ENCODE measurements at regions not wholly inside any gene's neighbourhood (a gene's known extent, or its start where the extent isn't known, plus 50 kb on each side); places are given as distances from the start of the nearest gene placed in this dataset.

DNA sequence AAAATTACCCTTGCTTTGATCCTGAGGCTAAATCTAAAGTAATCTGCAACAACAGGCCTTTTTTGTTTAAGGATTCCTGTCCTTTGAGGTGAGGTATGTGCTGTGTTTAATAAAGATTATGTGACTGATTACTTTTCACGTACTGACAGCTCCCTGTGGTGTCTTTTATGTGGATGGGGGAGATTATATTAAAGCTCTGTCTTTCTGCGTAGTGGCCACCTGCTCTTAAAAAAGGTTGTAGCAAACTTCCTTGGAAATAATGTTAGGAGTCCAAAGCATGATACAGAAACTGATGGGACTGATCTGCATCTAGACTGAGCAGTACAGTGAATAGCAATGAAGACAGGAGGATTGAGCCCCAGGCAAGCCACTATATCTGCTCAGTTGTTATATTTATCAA is 453.0 kb upstream of the GOLIM4 start:
- Histone ChIP-seq H3K27ac (no peak overlapping the region), H3K36me3 (ENCODE audit: low read depth) (no peaks in the 10 kb centered on the region), H4K20me1 (ENCODE audit: insufficient read depth) (no peaks in the 10 kb centered on the region), H3K79me2 (ENCODE audit: insufficient read depth) (no peaks in the 10 kb centered on the region), H3K27me3 (replicated peaks; ENCODE audit: insufficient read depth) (no peaks in the 10 kb centered on the region), H3K9me2 (ENCODE audit: insufficient read depth) (no peaks in the 10 kb centered on the region), H3K9ac (no peak overlapping the region), H3F3A (ENCODE audit: insufficient read depth) (no peaks in the 10 kb centered on the region), H3K4me3 (no peak overlapping the region), H3K4me1 (ENCODE audit: insufficient read depth) (no peaks in the 10 kb centered on the region), H2AFZ (no peak overlapping the region), H3K4me2 (ENCODE audit: unreplicated experiment) (no peak overlapping the region), H3K9me3 (ENCODE audit: low read depth) (no peaks in the 10 kb centered on the region)
- in situ Hi-C loops (cut with MboI): no loop called here
- no peak for TF ChIP-seq EZH2phosphoT487 (IDR thresholded peaks at IDR 0.05; ENCODE audit: insufficient read depth, low read depth)
- 18 to 32% methylated on average over 2 of the region's 2 CpGs for WGBS, 2 experiments (ENCODE audit: low coverage in 1 of 2, low lambda C conversion rate in 2 of 2, missing lambda C conversion rate in 2 of 2)
- DNase-seq: no peak

DNA sequence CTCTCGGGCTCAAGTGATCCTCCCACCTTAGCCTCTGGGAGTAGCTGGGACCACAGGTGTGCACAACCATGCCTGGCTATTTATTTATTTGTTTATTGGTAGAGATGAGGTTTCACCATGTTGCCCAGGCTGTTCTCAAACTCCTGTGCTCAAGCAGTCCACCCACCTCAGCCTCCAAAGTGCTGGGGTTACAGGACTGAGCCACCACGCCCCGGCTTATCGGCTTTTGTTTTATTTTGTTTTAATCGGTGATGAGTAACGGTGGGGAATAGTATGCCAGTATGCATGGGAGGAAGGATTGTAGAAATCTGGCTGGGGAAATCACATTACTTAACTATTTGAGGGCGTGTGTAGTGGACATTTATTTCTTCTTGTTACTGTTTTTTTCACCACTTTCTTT is 451.0 kb upstream of the GOLIM4 start:
- Histone ChIP-seq H3K27me3 (replicated peaks; ENCODE audit: insufficient read depth) (no peaks in the 10 kb centered on the region), H4K20me1 (ENCODE audit: insufficient read depth) (no peaks in the 10 kb centered on the region), H3K9me2 (ENCODE audit: insufficient read depth) (no peaks in the 10 kb centered on the region), H3K27ac (no peak overlapping the region), H3F3A (ENCODE audit: insufficient read depth) (no peaks in the 10 kb centered on the region), H2AFZ (no peak overlapping the region), H3K79me2 (ENCODE audit: insufficient read depth) (no peaks in the 10 kb centered on the region), H3K36me3 (ENCODE audit: low read depth) (no peaks in the 10 kb centered on the region), H3K9ac (no peak overlapping the region), H3K4me3 (no peak overlapping the region), H3K9me3 (ENCODE audit: low read depth) (no peaks in the 10 kb centered on the region), H3K4me1 (ENCODE audit: insufficient read depth) (no peaks in the 10 kb centered on the region), H3K4me2 (ENCODE audit: unreplicated experiment) (no peak overlapping the region)
- no peak for TF ChIP-seq EZH2phosphoT487 (IDR thresholded peaks at IDR 0.05; ENCODE audit: insufficient read depth, low read depth)
- no peak for TF ChIP-seq EZH2 (IDR thresholded peaks at IDR 0.05; ENCODE audit: insufficient read depth, poor library complexity, severe bottlenecking)
- no peak for DNase-seq
- in situ Hi-C loops (cut with MboI): no loop called here
- WGBS, 2 experiments (ENCODE audit: low coverage in 1 of 2, low lambda C conversion rate in 2 of 2, missing lambda C conversion rate in 2 of 2): 34 to 45% methylated on average over 7 of the region's 7 CpGs

DNA sequence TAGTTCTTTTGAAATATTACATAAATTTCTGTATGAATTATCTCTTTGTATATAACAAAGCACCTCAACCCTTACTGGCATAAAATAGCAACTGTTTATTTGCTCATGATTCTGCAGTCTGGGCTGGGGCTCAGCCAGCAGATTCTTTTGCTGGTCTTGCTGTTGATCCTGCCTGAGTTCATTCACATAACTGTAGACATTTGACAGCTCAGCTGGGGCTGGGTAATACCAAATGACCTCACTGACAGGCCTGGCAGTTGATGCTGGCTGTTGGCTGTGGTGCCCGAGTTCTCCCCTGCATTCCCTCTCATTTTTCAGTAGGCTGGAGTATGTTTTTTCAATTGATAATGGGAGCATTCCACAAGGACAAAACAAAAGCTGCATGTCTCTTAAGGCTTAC is 449.9 kb upstream of the GOLIM4 start:
- Histone ChIP-seq H3K9ac (no peak overlapping the region), H3K4me2 (ENCODE audit: unreplicated experiment) (no peak overlapping the region), H3K9me3 (ENCODE audit: low read depth) (no peaks in the 10 kb centered on the region), H3K9me2 (ENCODE audit: insufficient read depth) (no peaks in the 10 kb centered on the region), H3K36me3 (ENCODE audit: low read depth) (no peaks in the 10 kb centered on the region), H3F3A (ENCODE audit: insufficient read depth) (no peaks in the 10 kb centered on the region), H3K79me2 (ENCODE audit: insufficient read depth) (no peaks in the 10 kb centered on the region), H3K4me1 (ENCODE audit: insufficient read depth) (no peaks in the 10 kb centered on the region), H3K4me3 (no peak overlapping the region), H3K27ac (no peak overlapping the region), H2AFZ (no peak overlapping the region), H4K20me1 (ENCODE audit: insufficient read depth) (no peaks in the 10 kb centered on the region), H3K27me3 (replicated peaks; ENCODE audit: insufficient read depth) (no peaks in the 10 kb centered on the region)
- no peak for DNase-seq
- WGBS, 2 experiments (ENCODE audit: low coverage in 1 of 2, low lambda C conversion rate in 2 of 2, missing lambda C conversion rate in 2 of 2): 4 to 6% methylated on average over 1 of the region's 1 CpG
- in situ Hi-C loops (cut with MboI): no loop called here
- TF ChIP-seq EZH2phosphoT487 (IDR thresholded peaks at IDR 0.05; ENCODE audit: insufficient read depth, low read depth): no peak
- TF ChIP-seq EZH2 (IDR thresholded peaks at IDR 0.05; ENCODE audit: insufficient read depth, poor library complexity, severe bottlenecking): no peak

DNA sequence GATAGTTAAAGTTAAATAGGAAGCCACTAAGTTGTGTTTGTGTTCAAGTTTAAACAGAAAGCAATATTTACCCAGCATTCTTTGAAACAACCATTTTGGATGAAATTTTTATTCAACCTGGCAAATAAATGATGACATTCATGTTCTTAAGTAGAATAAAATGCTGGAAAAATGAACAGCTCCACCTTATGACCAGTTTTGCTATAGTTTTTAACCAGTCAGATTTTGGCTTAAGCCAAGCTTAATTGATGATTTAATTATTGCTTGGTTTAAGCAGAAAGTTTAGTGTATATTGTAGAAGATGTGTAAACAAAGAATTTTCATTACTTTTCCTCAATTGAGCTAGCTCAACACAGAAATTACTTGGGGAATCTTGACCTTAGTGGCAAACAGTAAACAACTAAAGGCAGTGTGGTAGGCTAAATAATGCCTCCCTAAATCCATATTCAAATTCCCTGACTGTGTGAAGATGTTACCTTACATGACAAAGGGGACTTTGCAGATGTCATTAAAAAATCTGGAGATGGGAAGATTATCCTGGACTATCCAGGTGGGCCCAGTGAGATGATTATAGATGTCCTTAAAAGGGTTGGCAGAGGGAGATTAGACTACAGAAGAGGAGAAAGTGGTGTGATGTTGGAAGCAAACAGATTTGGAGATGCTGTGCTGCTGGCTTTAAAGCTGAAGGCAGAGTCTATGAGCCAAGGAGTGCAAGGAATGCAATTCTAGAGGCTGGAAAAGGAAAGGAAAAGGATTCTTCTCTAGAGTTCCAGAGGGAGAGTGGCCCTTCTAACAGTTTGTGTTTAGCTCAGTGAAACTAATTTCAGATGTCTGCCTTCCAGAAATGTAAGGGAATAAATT is 448.6 kb upstream of the GOLIM4 start:
- H3K27me3 ChIP-seq (replicated peaks; ENCODE audit: insufficient read depth): no peaks in the 10 kb centered on the region
- no peak overlapping the region for H3K4me3 ChIP-seq
- DNase-seq: peak; percentile 8
- no peaks in the 10 kb centered on the region for H3K36me3 ChIP-seq (ENCODE audit: low read depth)
- H4K20me1 ChIP-seq (ENCODE audit: insufficient read depth): no peaks in the 10 kb centered on the region
- H3K9me3 ChIP-seq (ENCODE audit: low read depth): no peaks in the 10 kb centered on the region
- no peak overlapping the region for H3K27ac ChIP-seq
- in situ Hi-C loops (cut with MboI): no loop called here
- no peak overlapping the region for H3K4me2 ChIP-seq (ENCODE audit: unreplicated experiment)
- no peak overlapping the region for H3K9ac ChIP-seq
- no peaks in the 10 kb centered on the region for H3K9me2 ChIP-seq (ENCODE audit: insufficient read depth)
- no peak overlapping the region for H2AFZ ChIP-seq
- TF ChIP-seq EZH2 (IDR thresholded peaks at IDR 0.05; ENCODE audit: insufficient read depth, poor library complexity, severe bottlenecking): no peak
- TF ChIP-seq EZH2phosphoT487 (IDR thresholded peaks at IDR 0.05; ENCODE audit: insufficient read depth, low read depth): no peak
- no peaks in the 10 kb centered on the region for H3F3A ChIP-seq (ENCODE audit: insufficient read depth)
- H3K4me1 ChIP-seq (ENCODE audit: insufficient read depth): no peaks in the 10 kb centered on the region
- H3K79me2 ChIP-seq (ENCODE audit: insufficient read depth): no peaks in the 10 kb centered on the region

DNA sequence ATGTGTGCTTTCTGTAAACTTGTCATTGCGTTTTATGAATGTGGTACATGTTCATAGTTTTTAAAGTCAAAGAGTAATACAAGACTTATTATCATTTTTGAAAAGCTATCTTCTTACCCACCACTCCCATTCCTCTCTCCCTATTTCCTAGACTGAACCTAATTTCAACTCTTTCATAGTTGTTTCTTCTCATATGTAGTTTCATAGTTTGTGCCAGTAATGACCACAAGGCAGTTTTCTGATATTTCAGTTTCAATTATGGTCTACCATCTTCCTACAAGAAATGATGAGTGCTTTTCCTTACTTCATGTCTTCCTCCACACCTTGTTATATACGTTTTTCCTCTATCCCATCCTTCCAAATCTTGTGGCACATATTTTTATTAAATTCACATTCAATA is 445.0 kb upstream of the GOLIM4 start:
- H3F3A ChIP-seq (ENCODE audit: insufficient read depth): no peaks in the 10 kb centered on the region
- H3K4me1 ChIP-seq (ENCODE audit: insufficient read depth): no peaks in the 10 kb centered on the region
- no peak overlapping the region for H2AFZ ChIP-seq
- no peaks in the 10 kb centered on the region for H3K79me2 ChIP-seq (ENCODE audit: insufficient read depth)
- no peak overlapping the region for H3K9ac ChIP-seq
- no peak overlapping the region for H3K4me3 ChIP-seq
- H3K9me2 ChIP-seq (ENCODE audit: insufficient read depth): no peaks in the 10 kb centered on the region
- no peak for TF ChIP-seq EZH2 (IDR thresholded peaks at IDR 0.05; ENCODE audit: insufficient read depth, poor library complexity, severe bottlenecking)
- TF ChIP-seq EZH2phosphoT487 (IDR thresholded peaks at IDR 0.05; ENCODE audit: insufficient read depth, low read depth): no peak
- no peaks in the 10 kb centered on the region for H4K20me1 ChIP-seq (ENCODE audit: insufficient read depth)
- no peaks in the 10 kb centered on the region for H3K27me3 ChIP-seq (replicated peaks; ENCODE audit: insufficient read depth)
- no peaks in the 10 kb centered on the region for H3K36me3 ChIP-seq (ENCODE audit: low read depth)
- WGBS, 2 experiments (ENCODE audit: low coverage in 1 of 2, low lambda C conversion rate in 2 of 2, missing lambda C conversion rate in 2 of 2): 28 to 29% methylated on average over 2 of the region's 2 CpGs
- H3K27ac ChIP-seq: no peak overlapping the region
- no peak for DNase-seq
- H3K4me2 ChIP-seq (ENCODE audit: unreplicated experiment): no peak overlapping the region
- in situ Hi-C loops (cut with MboI): no loop called here
- no peaks in the 10 kb centered on the region for H3K9me3 ChIP-seq (ENCODE audit: low read depth)

Data from GM23248 (cell line).